ENCODE measurements at regions not wholly inside any gene's neighbourhood (a gene's known extent, or its start where the extent isn't known, plus 50 kb on each side); places are given as distances from the start of the nearest gene placed in this dataset.

- no peaks in the 10 kb centered on the region for H4K20me1 ChIP-seq (ENCODE audit: insufficient read depth, poor library complexity, severe bottlenecking)
- no peaks in the 10 kb centered on the region for H3K9me3 ChIP-seq (ENCODE audit: low read depth)
- no peak overlapping the region for H3K27ac ChIP-seq
- no peak overlapping the region for H3K4me3 ChIP-seq
- H3K27me3 ChIP-seq, result no peaks in the 10 kb centered on the region
- H3K79me2 ChIP-seq, result no peaks in the 10 kb centered on the region
- H2AFZ ChIP-seq, result no peak overlapping the region
- H3K36me3 ChIP-seq (replicated peaks; ENCODE audit: insufficient read depth, low read depth), result no peaks in the 10 kb centered on the region
- 83% methylated on average over 5 of the region's 5 CpGs for WGBS (ENCODE audit: low lambda C conversion rate, missing lambda C conversion rate)
- no peaks in the 10 kb centered on the region for H3K4me1 ChIP-seq (ENCODE audit: insufficient read depth)
- TF ChIP-seq CTCF (IDR thresholded peaks at IDR 0.05; ENCODE audit: poor library complexity) (no peak), EZH2phosphoT487 (IDR thresholded peaks at IDR 0.05; ENCODE audit: low read depth, severe bottlenecking, unreplicated experiment) (no peak), EZH2 (IDR thresholded peaks at IDR 0.05; ENCODE audit: borderline replicate concordance) (no peak)
- H3K9me2 ChIP-seq (replicated peaks; ENCODE audit: insufficient read depth), result no peaks in the 10 kb centered on the region
- DNase-seq (ENCODE audit: low spot score), result no peak
- no peak overlapping the region for H3K4me2 ChIP-seq
Measured at GRCh38 chr16:49068224-49068623, 213.4 kb downstream of the CBLN1 start.

GRCh38 chr16:49067776-49068175 is 213.9 kb downstream of the CBLN1 start:
- no peaks in the 10 kb centered on the region for H3K9me3 ChIP-seq (ENCODE audit: low read depth)
- H4K20me1 ChIP-seq (ENCODE audit: insufficient read depth, poor library complexity, severe bottlenecking), result no peaks in the 10 kb centered on the region

GRCh38 chr16:49061137-49061714 is 220.4 kb downstream of the CBLN1 start:
- Histone ChIP-seq H3K27ac (no peak overlapping the region), H3K4me2 (no peak overlapping the region), H3K4me3 (no peak overlapping the region), H3K4me1 (ENCODE audit: insufficient read depth) (no peaks in the 10 kb centered on the region), H2AFZ (no peak overlapping the region), H4K20me1 (ENCODE audit: insufficient read depth, poor library complexity, severe bottlenecking) (no peaks in the 10 kb centered on the region), H3K27me3 (no peaks in the 10 kb centered on the region), H3K9me3 (ENCODE audit: low read depth) (no peaks in the 10 kb centered on the region), H3K9me2 (replicated peaks; ENCODE audit: insufficient read depth) (no peaks in the 10 kb centered on the region), H3K79me2 (no peaks in the 10 kb centered on the region), H3K36me3 (replicated peaks; ENCODE audit: insufficient read depth, low read depth) (no peaks in the 10 kb centered on the region)
- no peak for DNase-seq (ENCODE audit: low spot score)
- WGBS (ENCODE audit: low lambda C conversion rate, missing lambda C conversion rate), result 79% methylated on average over 3 of the region's 3 CpGs
- TF ChIP-seq CTCF (IDR thresholded peaks at IDR 0.05; ENCODE audit: poor library complexity) (no peak), EZH2 (IDR thresholded peaks at IDR 0.05; ENCODE audit: borderline replicate concordance) (no peak), EZH2phosphoT487 (IDR thresholded peaks at IDR 0.05; ENCODE audit: low read depth, severe bottlenecking, unreplicated experiment) (no peak)

More at GRCh38 chr16:49067776-49068175, 213.9 kb downstream of the CBLN1 start:
- H3K4me3 ChIP-seq, result no peak overlapping the region
- TF ChIP-seq EZH2phosphoT487 (IDR thresholded peaks at IDR 0.05; ENCODE audit: low read depth, severe bottlenecking, unreplicated experiment) (no peak), CTCF (IDR thresholded peaks at IDR 0.05; ENCODE audit: poor library complexity) (no peak), EZH2 (IDR thresholded peaks at IDR 0.05; ENCODE audit: borderline replicate concordance) (no peak)
- no peaks in the 10 kb centered on the region for H3K9me2 ChIP-seq (replicated peaks; ENCODE audit: insufficient read depth)
- no peaks in the 10 kb centered on the region for H3K79me2 ChIP-seq
- H3K27ac ChIP-seq, result no peak overlapping the region
- H3K36me3 ChIP-seq (replicated peaks; ENCODE audit: insufficient read depth, low read depth), result no peaks in the 10 kb centered on the region
- H2AFZ ChIP-seq, result no peak overlapping the region
- H3K4me1 ChIP-seq (ENCODE audit: insufficient read depth), result no peaks in the 10 kb centered on the region
- no peak for DNase-seq (ENCODE audit: low spot score)
- H3K4me2 ChIP-seq, result no peak overlapping the region
- 69% methylated on average over 4 of the region's 4 CpGs for WGBS (ENCODE audit: low lambda C conversion rate, missing lambda C conversion rate)
- H3K27me3 ChIP-seq, result no peaks in the 10 kb centered on the region

Data from hepatocyte (in vitro differentiated cells).